Muscle of back (tissue), 3 donors: ENCODE measurements at regions not wholly inside any gene's neighbourhood (a gene's known extent, or its start where the extent isn't known, plus 50 kb on each side); places are given as distances from the start of the nearest gene placed in this dataset.

Experiments used
- DNase-seq, 3 donors: peaks; one replicate each; pipeline versions ENCODE4 v3.0.0 to v3.0.0-alpha.2; 2013

GRCh38 chr20:24181151-24181550, 192.6 kb upstream of the GGTLC1 start:
- no peak for DNase-seq

- DNase-seq = no peak
Observed at GRCh38 chr20:24169256-24169655, 180.7 kb upstream of the GGTLC1 start.

- DNase-seq = no peak
Observed at GRCh38 chr20:24166412-24166811, 177.8 kb upstream of the GGTLC1 start.

GRCh38 chr20:24166123-24166381, 177.5 kb upstream of the GGTLC1 start:
- DNase-seq = no peak

- no peak for DNase-seq
Observed at GRCh38 chr20:24165301-24166122, 176.9 kb upstream of the GGTLC1 start.

GRCh38 chr20:24164360-24164759, 175.8 kb upstream of the GGTLC1 start:
- DNase-seq = no peak

- DNase-seq = no peak
Observed at GRCh38 chr20:24163506-24163905, 174.9 kb upstream of the GGTLC1 start.

GRCh38 chr20:24160563-24161281, 172.1 kb upstream of the GGTLC1 start:
- DNase-seq = peak; percentile 39 to 84 (median 82)

- DNase-seq = peak in 2 of 3 donors; percentile 21 to 41
Observed at GRCh38 chr20:24158281-24158680, 169.7 kb upstream of the GGTLC1 start.

- DNase-seq = no peak
Observed at GRCh38 chr20:24157213-24157612, 168.6 kb upstream of the GGTLC1 start.

GRCh38 chr20:24153101-24154040, 164.8 kb upstream of the GGTLC1 start:
- DNase-seq = peak; percentile 18 to 47 (median 34)

GRCh38 chr20:24151621-24152294, 163.2 kb upstream of the GGTLC1 start:
- DNase-seq = no peak

- no peak for DNase-seq
Observed at GRCh38 chr20:24150406-24150805, 161.8 kb upstream of the GGTLC1 start.

GRCh38 chr20:24149881-24150307, 161.3 kb upstream of the GGTLC1 start:
- no peak for DNase-seq

GRCh38 chr20:24149175-24149574, 160.6 kb upstream of the GGTLC1 start:
- DNase-seq = no peak

GRCh38 chr20:24148372-24148771, 159.8 kb upstream of the GGTLC1 start:
- no peak for DNase-seq

- no peak for DNase-seq
Observed at GRCh38 chr20:24147961-24148360, 159.4 kb upstream of the GGTLC1 start.

- no peak for DNase-seq
Observed at GRCh38 chr20:24147479-24147878, 158.9 kb upstream of the GGTLC1 start.

GRCh38 chr20:24146231-24146634, 157.7 kb upstream of the GGTLC1 start:
- DNase-seq = no peak

- DNase-seq = no peak
Observed at GRCh38 chr20:24144371-24144770, 155.8 kb upstream of the GGTLC1 start.

GRCh38 chr20:24141111-24141510, 152.5 kb upstream of the GGTLC1 start:
- no peak for DNase-seq

- no peak for DNase-seq
Observed at GRCh38 chr20:24139846-24140245, 151.3 kb upstream of the GGTLC1 start.
